ENCODE measurements at regions not wholly inside any gene's neighbourhood (a gene's known extent, or its start where the extent isn't known, plus 50 kb on each side); places are given as distances from the start of the nearest gene placed in this dataset.

DNA sequence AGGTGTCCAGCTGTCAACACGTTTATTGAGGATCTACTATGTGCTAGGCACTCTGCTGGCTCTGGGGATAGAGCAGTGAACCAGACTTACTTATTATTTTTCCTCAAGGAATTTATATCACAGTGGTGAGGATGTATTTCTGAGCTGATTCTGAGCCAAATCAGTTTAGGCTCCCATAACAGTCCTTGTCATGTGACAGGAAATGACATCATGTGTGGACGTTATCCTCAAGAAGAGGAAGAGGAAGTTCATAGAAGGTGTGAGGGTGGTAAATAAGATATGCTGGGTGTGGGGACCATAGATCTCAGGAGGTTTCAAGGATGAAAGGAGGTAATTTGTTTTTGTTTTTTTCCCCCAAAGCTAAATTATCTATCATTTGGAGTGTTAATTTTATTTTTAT, 873.5 kb upstream of the EEF2KMT start:
- no peaks in the 10 kb centered on the region for H3K9me3 Mint-ChIP-seq
- no peak overlapping the region for H3K4me3 ChIP-seq

More for the DNA sequence above, 873.5 kb upstream of the EEF2KMT start:
- Histone ChIP-seq H2AFZ (no peak overlapping the region), H3K4me1 (ENCODE audit: insufficient read depth) (no peaks in the 10 kb centered on the region; the same call in 1 of the 2 replicates), H3F3A (replicated peaks; ENCODE audit: low read depth) (no peaks in the 10 kb centered on the region), H4K20me1 (replicated peaks; ENCODE audit: insufficient read depth) (no peaks in the 10 kb centered on the region), H3K4me2 (no peak overlapping the region), H3K27ac (ENCODE audit: low read depth) (no peak overlapping the region), H3K27me3 (ENCODE audit: insufficient read depth) (no peaks in the 10 kb centered on the region), H3K36me3 (ENCODE audit: insufficient read depth) (0 out of 2 replicates have a peak, but pooled peaks cover 3% of the 10 kb centered on the region), H3K79me2 (replicated peaks; ENCODE audit: insufficient read depth) (no peaks in the 10 kb centered on the region), H3K9me2 (ENCODE audit: insufficient read depth) (no peaks in the 10 kb centered on the region)
- ATAC-seq (no peak), DNase-seq (ENCODE audit: low spot score) (no peak)
- no peak overlapping the region for H3K27ac Mint-ChIP-seq
- peaks cover 2% of the 10 kb centered on the region for H3K27me3 Mint-ChIP-seq (ENCODE audit: insufficient read depth, low read depth, poor library complexity)
- TF ChIP-seq JUNB (IDR thresholded peaks at IDR 0.05; ENCODE audit: unreplicated experiment) = no peak
- TF ChIP-seq, protein P1, sequence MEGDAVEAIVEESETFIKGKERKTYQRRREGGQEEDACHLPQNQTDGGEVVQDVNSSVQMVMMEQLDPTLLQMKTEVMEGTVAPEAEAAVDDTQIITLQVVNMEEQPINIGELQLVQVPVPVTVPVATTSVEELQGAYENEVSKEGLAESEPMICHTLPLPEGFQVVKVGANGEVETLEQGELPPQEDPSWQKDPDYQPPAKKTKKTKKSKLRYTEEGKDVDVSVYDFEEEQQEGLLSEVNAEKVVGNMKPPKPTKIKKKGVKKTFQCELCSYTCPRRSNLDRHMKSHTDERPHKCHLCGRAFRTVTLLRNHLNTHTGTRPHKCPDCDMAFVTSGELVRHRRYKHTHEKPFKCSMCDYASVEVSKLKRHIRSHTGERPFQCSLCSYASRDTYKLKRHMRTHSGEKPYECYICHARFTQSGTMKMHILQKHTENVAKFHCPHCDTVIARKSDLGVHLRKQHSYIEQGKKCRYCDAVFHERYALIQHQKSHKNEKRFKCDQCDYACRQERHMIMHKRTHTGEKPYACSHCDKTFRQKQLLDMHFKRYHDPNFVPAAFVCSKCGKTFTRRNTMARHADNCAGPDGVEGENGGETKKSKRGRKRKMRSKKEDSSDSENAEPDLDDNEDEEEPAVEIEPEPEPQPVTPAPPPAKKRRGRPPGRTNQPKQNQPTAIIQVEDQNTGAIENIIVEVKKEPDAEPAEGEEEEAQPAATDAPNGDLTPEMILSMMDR (conservative IDR thresholded peaks at IDR 0.05; ENCODE audit: low read depth in 2 of 2) = no peak
- no peak for TF ChIP-seq NANOG (IDR thresholded peaks at IDR 0.05; ENCODE audit: borderline replicate concordance)
- no peak for TF ChIP-seq STAT1 (IDR thresholded peaks at IDR 0.05; ENCODE audit: unreplicated experiment)
- TF ChIP-seq, protein P2, sequence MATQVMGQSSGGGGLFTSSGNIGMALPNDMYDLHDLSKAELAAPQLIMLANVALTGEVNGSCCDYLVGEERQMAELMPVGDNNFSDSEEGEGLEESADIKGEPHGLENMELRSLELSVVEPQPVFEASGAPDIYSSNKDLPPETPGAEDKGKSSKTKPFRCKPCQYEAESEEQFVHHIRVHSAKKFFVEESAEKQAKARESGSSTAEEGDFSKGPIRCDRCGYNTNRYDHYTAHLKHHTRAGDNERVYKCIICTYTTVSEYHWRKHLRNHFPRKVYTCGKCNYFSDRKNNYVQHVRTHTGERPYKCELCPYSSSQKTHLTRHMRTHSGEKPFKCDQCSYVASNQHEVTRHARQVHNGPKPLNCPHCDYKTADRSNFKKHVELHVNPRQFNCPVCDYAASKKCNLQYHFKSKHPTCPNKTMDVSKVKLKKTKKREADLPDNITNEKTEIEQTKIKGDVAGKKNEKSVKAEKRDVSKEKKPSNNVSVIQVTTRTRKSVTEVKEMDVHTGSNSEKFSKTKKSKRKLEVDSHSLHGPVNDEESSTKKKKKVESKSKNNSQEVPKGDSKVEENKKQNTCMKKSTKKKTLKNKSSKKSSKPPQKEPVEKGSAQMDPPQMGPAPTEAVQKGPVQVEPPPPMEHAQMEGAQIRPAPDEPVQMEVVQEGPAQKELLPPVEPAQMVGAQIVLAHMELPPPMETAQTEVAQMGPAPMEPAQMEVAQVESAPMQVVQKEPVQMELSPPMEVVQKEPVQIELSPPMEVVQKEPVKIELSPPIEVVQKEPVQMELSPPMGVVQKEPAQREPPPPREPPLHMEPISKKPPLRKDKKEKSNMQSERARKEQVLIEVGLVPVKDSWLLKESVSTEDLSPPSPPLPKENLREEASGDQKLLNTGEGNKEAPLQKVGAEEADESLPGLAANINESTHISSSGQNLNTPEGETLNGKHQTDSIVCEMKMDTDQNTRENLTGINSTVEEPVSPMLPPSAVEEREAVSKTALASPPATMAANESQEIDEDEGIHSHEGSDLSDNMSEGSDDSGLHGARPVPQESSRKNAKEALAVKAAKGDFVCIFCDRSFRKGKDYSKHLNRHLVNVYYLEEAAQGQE (IDR thresholded peaks at IDR 0.05; ENCODE audit: unreplicated experiment) = no peak
- TF ChIP-seq EZH2 (IDR thresholded peaks at IDR 0.05; ENCODE audit: low read depth, unreplicated experiment) = no peak
- no peak for TF ChIP-seq POLR2AphosphoS5 (IDR thresholded peaks at IDR 0.05; ENCODE audit: low read depth)
- TF ChIP-seq CREB1 (CRISPR knock-in tag; IDR thresholded peaks at IDR 0.05; ENCODE audit: low read depth) = no peak
- TF ChIP-seq ZNF114 (CRISPR knock-in tag; IDR thresholded peaks at IDR 0.05) = no peak
- TF ChIP-seq, protein P3, sequence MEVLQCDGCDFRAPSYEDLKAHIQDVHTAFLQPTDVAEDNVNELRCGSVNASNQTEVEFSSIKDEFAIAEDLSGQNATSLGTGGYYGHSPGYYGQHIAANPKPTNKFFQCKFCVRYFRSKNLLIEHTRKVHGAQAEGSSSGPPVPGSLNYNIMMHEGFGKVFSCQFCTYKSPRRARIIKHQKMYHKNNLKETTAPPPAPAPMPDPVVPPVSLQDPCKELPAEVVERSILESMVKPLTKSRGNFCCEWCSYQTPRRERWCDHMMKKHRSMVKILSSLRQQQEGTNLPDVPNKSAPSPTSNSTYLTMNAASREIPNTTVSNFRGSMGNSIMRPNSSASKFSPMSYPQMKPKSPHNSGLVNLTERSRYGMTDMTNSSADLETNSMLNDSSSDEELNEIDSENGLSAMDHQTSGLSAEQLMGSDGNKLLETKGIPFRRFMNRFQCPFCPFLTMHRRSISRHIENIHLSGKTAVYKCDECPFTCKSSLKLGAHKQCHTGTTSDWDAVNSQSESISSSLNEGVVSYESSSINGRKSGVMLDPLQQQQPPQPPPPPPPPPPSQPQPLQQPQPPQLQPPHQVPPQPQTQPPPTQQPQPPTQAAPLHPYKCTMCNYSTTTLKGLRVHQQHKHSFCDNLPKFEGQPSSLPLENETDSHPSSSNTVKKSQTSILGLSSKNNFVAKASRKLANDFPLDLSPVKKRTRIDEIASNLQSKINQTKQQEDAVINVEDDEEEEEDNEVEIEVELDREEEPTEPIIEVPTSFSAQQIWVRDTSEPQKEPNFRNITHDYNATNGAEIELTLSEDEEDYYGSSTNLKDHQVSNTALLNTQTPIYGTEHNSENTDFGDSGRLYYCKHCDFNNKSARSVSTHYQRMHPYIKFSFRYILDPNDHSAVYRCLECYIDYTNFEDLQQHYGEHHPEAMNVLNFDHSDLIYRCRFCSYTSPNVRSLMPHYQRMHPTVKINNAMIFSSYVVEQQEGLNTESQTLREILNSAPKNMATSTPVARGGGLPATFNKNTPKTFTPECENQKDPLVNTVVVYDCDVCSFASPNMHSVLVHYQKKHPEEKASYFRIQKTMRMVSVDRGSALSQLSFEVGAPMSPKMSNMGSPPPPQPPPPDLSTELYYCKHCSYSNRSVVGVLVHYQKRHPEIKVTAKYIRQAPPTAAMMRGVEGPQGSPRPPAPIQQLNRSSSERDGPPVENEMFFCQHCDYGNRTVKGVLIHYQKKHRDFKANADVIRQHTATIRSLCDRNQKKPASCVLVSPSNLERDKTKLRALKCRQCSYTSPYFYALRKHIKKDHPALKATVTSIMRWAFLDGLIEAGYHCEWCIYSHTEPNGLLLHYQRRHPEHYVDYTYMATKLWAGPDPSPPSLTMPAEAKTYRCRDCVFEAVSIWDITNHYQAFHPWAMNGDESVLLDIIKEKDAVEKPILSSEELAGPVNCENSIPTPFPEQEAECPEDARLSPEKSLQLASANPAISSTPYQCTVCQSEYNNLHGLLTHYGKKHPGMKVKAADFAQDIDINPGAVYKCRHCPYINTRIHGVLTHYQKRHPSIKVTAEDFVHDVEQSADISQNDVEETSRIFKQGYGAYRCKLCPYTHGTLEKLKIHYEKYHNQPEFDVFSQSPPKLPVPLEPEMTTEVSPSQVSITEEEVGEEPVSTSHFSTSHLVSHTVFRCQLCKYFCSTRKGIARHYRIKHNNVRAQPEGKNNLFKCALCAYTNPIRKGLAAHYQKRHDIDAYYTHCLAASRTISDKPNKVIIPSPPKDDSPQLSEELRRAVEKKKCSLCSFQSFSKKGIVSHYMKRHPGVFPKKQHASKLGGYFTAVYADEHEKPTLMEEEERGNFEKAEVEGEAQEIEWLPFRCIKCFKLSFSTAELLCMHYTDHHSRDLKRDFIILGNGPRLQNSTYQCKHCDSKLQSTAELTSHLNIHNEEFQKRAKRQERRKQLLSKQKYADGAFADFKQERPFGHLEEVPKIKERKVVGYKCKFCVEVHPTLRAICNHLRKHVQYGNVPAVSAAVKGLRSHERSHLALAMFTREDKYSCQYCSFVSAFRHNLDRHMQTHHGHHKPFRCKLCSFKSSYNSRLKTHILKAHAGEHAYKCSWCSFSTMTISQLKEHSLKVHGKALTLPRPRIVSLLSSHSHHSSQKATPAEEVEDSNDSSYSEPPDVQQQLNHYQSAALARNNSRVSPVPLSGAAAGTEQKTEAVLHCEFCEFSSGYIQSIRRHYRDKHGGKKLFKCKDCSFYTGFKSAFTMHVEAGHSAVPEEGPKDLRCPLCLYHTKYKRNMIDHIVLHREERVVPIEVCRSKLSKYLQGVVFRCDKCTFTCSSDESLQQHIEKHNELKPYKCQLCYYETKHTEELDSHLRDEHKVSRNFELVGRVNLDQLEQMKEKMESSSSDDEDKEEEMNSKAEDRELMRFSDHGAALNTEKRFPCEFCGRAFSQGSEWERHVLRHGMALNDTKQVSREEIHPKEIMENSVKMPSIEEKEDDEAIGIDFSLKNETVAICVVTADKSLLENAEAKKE (CRISPR knock-in tag; IDR thresholded peaks at IDR 0.05) = no peak
- no peak for TF ChIP-seq ZNF331 (CRISPR knock-in tag; IDR thresholded peaks at IDR 0.05; ENCODE audit: low read depth)
- no peak for TF ChIP-seq EZH2phosphoT487 (IDR thresholded peaks at IDR 0.05; ENCODE audit: unreplicated experiment)
- TF ChIP-seq, protein P4, sequence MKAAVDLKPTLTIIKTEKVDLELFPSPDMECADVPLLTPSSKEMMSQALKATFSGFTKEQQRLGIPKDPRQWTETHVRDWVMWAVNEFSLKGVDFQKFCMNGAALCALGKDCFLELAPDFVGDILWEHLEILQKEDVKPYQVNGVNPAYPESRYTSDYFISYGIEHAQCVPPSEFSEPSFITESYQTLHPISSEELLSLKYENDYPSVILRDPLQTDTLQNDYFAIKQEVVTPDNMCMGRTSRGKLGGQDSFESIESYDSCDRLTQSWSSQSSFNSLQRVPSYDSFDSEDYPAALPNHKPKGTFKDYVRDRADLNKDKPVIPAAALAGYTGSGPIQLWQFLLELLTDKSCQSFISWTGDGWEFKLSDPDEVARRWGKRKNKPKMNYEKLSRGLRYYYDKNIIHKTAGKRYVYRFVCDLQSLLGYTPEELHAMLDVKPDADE (IDR thresholded peaks at IDR 0.05) = no peak
- H3K36me3 Mint-ChIP-seq (ENCODE audit: low read depth) = no peaks in the 10 kb centered on the region
- no peak overlapping the region for H3K4me3 Mint-ChIP-seq
- peaks cover 9% of the 10 kb centered on the region for H3K4me1 Mint-ChIP-seq
